ENCODE measurements at regions not wholly inside any gene's neighbourhood (a gene's known extent, or its start where the extent isn't known, plus 50 kb on each side); places are given as distances from the start of the nearest gene placed in this dataset.

- TF ChIP-seq POLR2AphosphoS5 (IDR thresholded peaks at IDR 0.05; ENCODE audit: low read depth, low read length) (no peak), EP300 (IDR thresholded peaks at IDR 0.05; ENCODE audit: borderline replicate concordance in 1 of 2, low read depth in 2 of 2, low read length in 2 of 2) (no peak), JUND (IDR thresholded peaks at IDR 0.05; ENCODE audit: low read length) (no peak), BACH1 (IDR thresholded peaks at IDR 0.05; ENCODE audit: low read length) (no peak), RXRA (IDR thresholded peaks at IDR 0.05; ENCODE audit: insufficient read depth, low read depth, low read length) (no peak), KDM5A (IDR thresholded peaks at IDR 0.05; ENCODE audit: low read length) (no peak)
Measured at GRCh38 chr21:41568606-41569385, 60.8 kb upstream of the TMPRSS2 start.

All from H1 (cell line).